Gastroesophageal sphincter (tissue), 3 donors: ENCODE measurements at regions not wholly inside any gene's neighbourhood (a gene's known extent, or its start where the extent isn't known, plus 50 kb on each side); places are given as distances from the start of the nearest gene placed in this dataset.
"Not testable (repeated sequence)": the region's sequence is repeated elsewhere in the genome, so short reads cannot be mapped to it uniquely, and the experiment has no call there.

Experiments used
- CTCF ChIP-seq, 4 experiments: fragments of 200-600 bp in 2 of 4; fragments of 450-650 bp in 2 of 4; sonication (generic) in 1 of 4; IDR thresholded peaks; one replicate each; pipeline ENCODE4 v1.5.1; 2017 to 2019; ENCODE audit warnings: antibody characterized with exemption in 4 of 4, mild to moderate bottlenecking in 2 of 4, moderate library complexity in 2 of 4
- POLR2A ChIP-seq, 2 donors: fragments of 450-650 bp; IDR thresholded peaks; one replicate each; pipeline ENCODE4 v1.6.1; 2017; ENCODE audit warnings: antibody characterized with exemption in 2 of 2, mild to moderate bottlenecking in 2 of 2, moderate library complexity in 1 of 2
- POLR2AphosphoS5 ChIP-seq: sonication (generic); formaldehyde crosslinking; IDR thresholded peaks from one replicate; pipeline ENCODE4 v1.6.1; 2017; ENCODE audit warnings: antibody characterized with exemption

- not testable (repeated sequence) for TF ChIP-seq CTCF (IDR thresholded peaks at IDR 0.05); POLR2AphosphoS5; POLR2A (IDR thresholded peaks at IDR 0.05)
Observed at GRCh38 chr5:110893854-110894483, 155.2 kb downstream of the SLC25A46 start.
